ENCODE measurements at regions not wholly inside any gene's neighbourhood (a gene's known extent, or its start where the extent isn't known, plus 50 kb on each side); places are given as distances from the start of the nearest gene placed in this dataset.

DNA sequence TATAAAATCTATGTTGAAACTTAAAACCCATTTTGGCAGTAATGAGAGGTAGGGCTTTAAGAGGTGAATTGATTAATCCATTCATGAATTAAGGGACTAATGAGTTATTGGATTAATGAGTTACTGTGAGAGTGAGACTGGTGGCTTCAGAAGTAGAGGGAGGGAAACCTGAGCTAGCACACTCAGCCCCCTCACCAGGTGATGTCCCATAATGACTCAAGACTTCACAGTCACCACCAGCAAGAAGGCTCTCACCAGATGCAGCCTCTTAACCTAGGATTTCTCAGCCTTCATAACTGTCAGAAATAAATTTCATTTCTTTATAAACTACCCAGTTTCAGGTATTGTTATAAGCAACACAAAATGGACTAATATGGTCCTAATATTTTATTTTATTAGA, 621.7 kb upstream of the ACVR2A start:
- no peaks in the 10 kb centered on the region for H3K4me1 ChIP-seq (ENCODE audit: control insufficient read depth, insufficient read depth, low read length)
- no peak overlapping the region for H3K9ac ChIP-seq (ENCODE audit: low read depth, low read length)
- H3K9me3 ChIP-seq (ENCODE audit: control insufficient read depth, insufficient read depth, low read length) = peaks cover 9% of the 10 kb centered on the region; the same call in 1 of the 2 replicates
- H3K27ac ChIP-seq (ENCODE audit: low read depth, low read length) = no peak overlapping the region
- H3K4me3 ChIP-seq (ENCODE audit: low read depth, low read length) = no peak overlapping the region
- H3K36me3 ChIP-seq (ENCODE audit: control insufficient read depth, insufficient read depth, low read length) = no peaks in the 10 kb centered on the region
- H3K27me3 ChIP-seq (ENCODE audit: control insufficient read depth, insufficient read depth, low read length) = no peaks in the 10 kb centered on the region

DNA sequence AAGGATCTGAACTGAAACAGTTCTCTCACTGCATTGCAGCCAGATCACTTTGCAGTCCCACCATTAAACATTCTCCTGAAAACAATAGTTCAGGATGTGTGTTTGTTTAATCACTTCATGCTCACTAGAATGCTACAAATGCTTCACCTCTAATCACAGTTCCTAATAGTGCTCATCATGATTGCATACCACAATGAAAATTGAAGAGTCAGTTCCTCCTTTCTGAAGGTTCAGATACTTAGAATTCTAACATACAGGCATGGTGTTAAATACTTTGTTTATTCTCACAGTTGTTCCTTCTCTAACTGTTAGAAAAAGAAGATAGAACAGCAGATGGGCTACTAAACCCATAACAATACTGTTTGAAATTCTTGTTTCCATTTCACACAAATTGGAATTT, 622.3 kb upstream of the ACVR2A start:
- H3K9ac ChIP-seq (ENCODE audit: low read depth, low read length) = no peak overlapping the region
- H3K4me3 ChIP-seq (ENCODE audit: low read depth, low read length) = no peak overlapping the region
- peaks cover 9% of the 10 kb centered on the region; the same call in 1 of the 2 replicates for H3K9me3 ChIP-seq (ENCODE audit: control insufficient read depth, insufficient read depth, low read length)
- no peak overlapping the region for H3K27ac ChIP-seq (ENCODE audit: low read depth, low read length)
- no peaks in the 10 kb centered on the region for H3K4me1 ChIP-seq (ENCODE audit: control insufficient read depth, insufficient read depth, low read length)
- no peaks in the 10 kb centered on the region for H3K27me3 ChIP-seq (ENCODE audit: control insufficient read depth, insufficient read depth, low read length)
- H3K36me3 ChIP-seq (ENCODE audit: control insufficient read depth, insufficient read depth, low read length) = no peaks in the 10 kb centered on the region

DNA sequence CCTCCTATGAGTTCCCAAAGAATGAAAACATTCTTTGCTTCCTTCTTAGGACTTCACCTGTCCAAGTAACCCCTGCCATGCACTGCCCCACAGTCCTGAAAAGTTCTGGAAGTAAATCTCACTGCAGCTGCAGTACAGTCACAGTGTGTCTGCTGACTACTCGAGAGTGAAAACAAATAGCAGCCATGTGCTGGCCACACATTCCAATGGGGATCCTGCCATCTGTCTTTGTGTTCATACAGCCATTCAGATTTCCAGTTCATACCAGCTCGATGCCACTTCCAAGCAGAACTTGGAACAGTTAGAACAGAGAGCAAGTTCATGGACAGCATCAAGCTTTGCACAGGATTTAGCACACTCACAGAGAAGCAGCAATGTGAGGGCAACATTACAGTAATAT, 629.9 kb upstream of the ACVR2A start:
- H3K4me1 ChIP-seq (ENCODE audit: control insufficient read depth, insufficient read depth, low read length) = peaks cover 15% of the 10 kb centered on the region
- H3K9ac ChIP-seq (ENCODE audit: low read depth, low read length) = no peak overlapping the region
- no peak overlapping the region for H3K27ac ChIP-seq (ENCODE audit: low read depth, low read length)
- no peaks in the 10 kb centered on the region for H3K36me3 ChIP-seq (ENCODE audit: control insufficient read depth, insufficient read depth, low read length)
- H3K27me3 ChIP-seq (ENCODE audit: control insufficient read depth, insufficient read depth, low read length) = no peaks in the 10 kb centered on the region
- H3K4me3 ChIP-seq (ENCODE audit: low read depth, low read length) = no peak overlapping the region
- H3K9me3 ChIP-seq (ENCODE audit: control insufficient read depth, insufficient read depth, low read length) = peaks cover 9% of the 10 kb centered on the region; the same call in 1 of the 2 replicates

DNA sequence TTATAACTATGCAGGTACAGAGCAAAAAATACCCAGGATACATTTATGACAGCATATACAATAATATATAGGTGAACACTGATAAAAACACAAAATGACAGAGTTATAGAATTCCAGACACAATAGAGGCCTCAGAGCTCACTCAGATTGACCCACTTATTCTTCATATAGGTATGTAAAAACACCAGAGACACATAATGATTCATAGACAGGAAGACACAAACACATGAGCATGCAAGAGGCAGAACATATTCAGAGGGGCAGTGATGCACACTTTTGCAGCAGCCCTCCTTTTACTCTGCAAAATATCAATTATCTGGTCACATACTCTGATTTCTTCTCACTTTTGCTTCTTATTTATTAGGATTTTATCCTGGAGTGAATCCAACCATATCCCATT, 633.3 kb upstream of the ACVR2A start:
- no peaks in the 10 kb centered on the region for H3K27me3 ChIP-seq (ENCODE audit: control insufficient read depth, insufficient read depth, low read length)
- no peak overlapping the region for H3K9ac ChIP-seq (ENCODE audit: low read depth, low read length)
- no peaks in the 10 kb centered on the region for H3K36me3 ChIP-seq (ENCODE audit: control insufficient read depth, insufficient read depth, low read length)
- H3K4me3 ChIP-seq (ENCODE audit: low read depth, low read length) = no peak overlapping the region
- H3K9me3 ChIP-seq (ENCODE audit: control insufficient read depth, insufficient read depth, low read length) = no peaks in the 10 kb centered on the region
- no peak overlapping the region for H3K27ac ChIP-seq (ENCODE audit: low read depth, low read length)
- H3K4me1 ChIP-seq (ENCODE audit: control insufficient read depth, insufficient read depth, low read length) = peaks cover 15% of the 10 kb centered on the region

DNA sequence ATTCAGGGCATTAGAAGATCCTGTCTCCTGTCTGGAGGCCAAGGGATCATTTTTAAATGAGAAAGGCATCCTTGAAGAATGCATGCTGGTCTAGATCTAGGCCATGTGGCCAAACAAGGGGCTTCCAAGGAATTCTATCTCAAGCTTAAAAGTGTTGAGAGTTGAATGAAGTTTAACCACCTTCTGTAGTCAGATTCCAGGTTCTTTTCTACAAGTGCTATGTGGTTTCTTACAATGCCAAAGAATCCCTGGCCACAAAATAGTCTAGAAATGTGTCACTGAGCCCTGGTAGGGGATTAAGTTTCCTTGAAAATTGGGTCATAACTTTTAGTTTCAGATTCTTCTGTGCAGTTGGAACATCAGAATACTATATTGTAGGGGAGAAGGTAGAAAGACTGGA, 640.7 kb upstream of the ACVR2A start:
- no peak overlapping the region for H3K4me3 ChIP-seq (ENCODE audit: low read depth, low read length)
- peaks cover 13% of the 10 kb centered on the region for H3K4me1 ChIP-seq (ENCODE audit: control insufficient read depth, insufficient read depth, low read length)
- H3K9ac ChIP-seq (ENCODE audit: low read depth, low read length) = no peak overlapping the region
- peaks cover 5% of the 10 kb centered on the region; the same call in 1 of the 2 replicates for H3K9me3 ChIP-seq (ENCODE audit: control insufficient read depth, insufficient read depth, low read length)
- H3K27me3 ChIP-seq (ENCODE audit: control insufficient read depth, insufficient read depth, low read length) = no peaks in the 10 kb centered on the region
- H3K36me3 ChIP-seq (ENCODE audit: control insufficient read depth, insufficient read depth, low read length) = no peaks in the 10 kb centered on the region
- no peak overlapping the region for H3K27ac ChIP-seq (ENCODE audit: low read depth, low read length)

DNA sequence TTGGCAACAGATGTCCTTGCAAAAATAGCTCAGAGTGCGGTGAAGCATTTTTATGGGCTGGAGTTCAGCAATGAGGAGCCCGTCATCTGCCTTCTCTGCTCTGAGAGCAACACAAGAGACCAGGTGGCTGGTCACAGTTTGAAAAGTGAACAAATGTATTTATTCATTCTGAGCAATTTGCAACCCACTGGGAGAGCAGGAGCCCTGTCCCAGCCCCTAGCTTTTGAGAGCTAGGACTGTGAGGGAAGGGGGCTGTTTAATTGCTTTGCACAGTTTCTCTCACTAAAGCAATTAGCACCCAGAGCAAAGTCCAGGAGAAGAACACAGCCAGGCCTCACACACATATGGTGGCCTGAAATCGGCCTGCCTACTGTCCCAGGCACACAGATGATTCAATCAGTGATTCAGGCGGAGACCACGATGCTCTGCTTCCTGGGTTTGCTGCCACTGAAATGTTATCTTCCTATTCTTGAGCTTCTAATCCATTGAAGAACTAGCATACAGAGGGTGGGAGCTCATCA, 646.1 kb upstream of the ACVR2A start:
- H3K27ac ChIP-seq (ENCODE audit: low read depth, low read length) = no peak overlapping the region
- no peak overlapping the region for H3K9ac ChIP-seq (ENCODE audit: low read depth, low read length)
- peaks cover 34% of the 10 kb centered on the region for H3K4me1 ChIP-seq (ENCODE audit: control insufficient read depth, insufficient read depth, low read length)
- H3K4me3 ChIP-seq (ENCODE audit: low read depth, low read length) = no peak overlapping the region
- no peaks in the 10 kb centered on the region for H3K36me3 ChIP-seq (ENCODE audit: control insufficient read depth, insufficient read depth, low read length)
- no peaks in the 10 kb centered on the region for H3K9me3 ChIP-seq (ENCODE audit: control insufficient read depth, insufficient read depth, low read length)
- no peaks in the 10 kb centered on the region for H3K27me3 ChIP-seq (ENCODE audit: control insufficient read depth, insufficient read depth, low read length)

DNA sequence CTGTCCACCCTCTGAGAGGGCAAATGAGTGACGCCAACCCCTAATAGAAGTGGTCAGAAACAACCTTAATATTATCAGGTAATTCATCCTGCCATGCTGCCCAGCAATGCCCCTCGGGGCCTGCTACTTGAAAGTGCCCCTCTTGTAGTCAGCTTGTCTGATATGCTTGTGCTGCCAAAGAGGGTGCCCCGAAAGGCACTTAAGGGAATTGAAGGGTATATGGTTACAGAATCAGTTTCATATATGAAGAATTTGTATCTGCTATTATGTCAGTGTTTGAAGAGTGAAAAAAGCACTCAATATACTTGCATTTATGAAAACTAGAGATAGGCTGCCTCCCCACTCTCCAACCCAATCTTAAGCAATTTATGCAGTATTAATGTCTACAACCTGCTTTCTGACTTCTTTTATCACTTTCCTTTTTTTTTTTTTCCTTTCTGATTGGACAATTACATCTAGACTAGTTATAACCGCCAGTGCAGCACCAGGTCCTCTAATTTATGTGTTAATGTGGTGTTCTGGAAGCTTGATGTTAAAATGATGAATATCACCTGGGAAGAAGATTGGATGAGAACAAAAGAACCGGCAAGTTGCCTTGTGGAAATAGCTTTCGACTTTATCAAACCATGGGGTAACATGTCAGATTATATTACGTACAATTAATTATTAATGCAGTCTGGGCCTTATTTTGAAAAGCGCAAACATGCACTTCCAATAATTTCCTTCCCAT, 646.9 kb upstream of the ACVR2A start:
- Histone ChIP-seq H3K27me3 (ENCODE audit: control insufficient read depth, insufficient read depth, low read length) (no peaks in the 10 kb centered on the region), H3K27ac (ENCODE audit: low read depth, low read length) (no peak overlapping the region), H3K36me3 (ENCODE audit: control insufficient read depth, insufficient read depth, low read length) (no peaks in the 10 kb centered on the region), H3K9me3 (ENCODE audit: control insufficient read depth, insufficient read depth, low read length) (no peaks in the 10 kb centered on the region), H3K4me3 (ENCODE audit: low read depth, low read length) (no peak overlapping the region), H3K4me1 (ENCODE audit: control insufficient read depth, insufficient read depth, low read length) (peaks cover 34% of the 10 kb centered on the region), H3K9ac (ENCODE audit: low read depth, low read length) (no peak overlapping the region)

DNA sequence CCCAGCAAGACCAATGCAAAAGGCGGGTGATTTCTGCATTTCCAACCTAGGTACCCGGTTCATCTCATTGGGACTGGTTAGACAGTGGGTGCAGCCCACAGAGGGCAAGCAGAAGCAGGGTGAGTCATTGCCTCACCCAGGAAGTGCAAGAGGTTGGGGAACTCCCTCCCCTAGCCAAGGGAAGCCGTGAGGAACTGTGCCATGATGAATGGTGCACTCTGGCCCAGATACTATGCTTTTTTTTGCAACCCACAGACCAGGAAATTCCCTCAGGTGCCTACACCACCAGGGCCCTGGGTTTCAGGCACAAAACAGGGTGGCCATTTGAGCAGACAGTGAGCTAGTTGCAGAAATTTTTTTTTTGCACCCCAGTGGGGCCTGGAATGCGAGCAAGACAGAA, 662.6 kb upstream of the ACVR2A start:
- Histone ChIP-seq H3K4me3 (ENCODE audit: low read depth, low read length) (no peak overlapping the region), H3K9ac (ENCODE audit: low read depth, low read length) (no peak overlapping the region), H3K4me1 (ENCODE audit: control insufficient read depth, insufficient read depth, low read length) (peaks cover 6% of the 10 kb centered on the region; the same call in 1 of the 2 replicates), H3K27ac (ENCODE audit: low read depth, low read length) (no peak overlapping the region), H3K9me3 (ENCODE audit: control insufficient read depth, insufficient read depth, low read length) (no peaks in the 10 kb centered on the region), H3K27me3 (ENCODE audit: control insufficient read depth, insufficient read depth, low read length) (no peaks in the 10 kb centered on the region), H3K36me3 (ENCODE audit: control insufficient read depth, insufficient read depth, low read length) (no peaks in the 10 kb centered on the region)

DNA sequence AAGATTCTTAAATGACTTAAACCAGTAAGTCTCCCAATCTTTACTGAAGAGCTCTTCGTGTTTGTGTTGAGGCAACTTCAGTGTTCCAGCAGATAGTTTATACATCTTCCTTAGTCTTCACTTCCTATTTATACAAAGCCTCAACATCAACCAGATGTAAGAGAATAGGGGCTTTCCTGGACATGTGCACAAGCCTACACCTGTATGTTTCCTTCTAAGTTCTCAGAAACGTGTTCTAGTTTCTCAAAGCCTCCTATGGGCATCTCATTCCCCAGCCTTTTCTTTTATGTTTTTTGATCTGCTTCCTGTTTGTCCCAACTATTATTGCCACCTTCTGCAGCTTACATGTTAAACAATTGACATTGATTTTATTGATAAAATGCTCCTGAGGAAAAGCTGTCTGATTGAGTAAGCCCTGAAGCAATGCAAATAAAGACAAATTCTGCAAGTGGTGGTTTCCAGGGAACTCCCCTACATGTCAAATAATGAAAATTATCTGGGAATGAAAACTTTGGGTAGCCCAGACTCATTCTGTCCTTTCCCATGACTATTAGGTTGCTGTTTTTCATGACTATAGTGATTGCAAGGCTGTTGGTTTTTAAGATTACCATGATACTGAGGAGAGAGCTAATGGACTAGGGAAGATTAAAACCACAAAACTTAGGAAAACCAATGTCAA, 663.3 kb upstream of the ACVR2A start:
- Histone ChIP-seq H3K27me3 (ENCODE audit: control insufficient read depth, insufficient read depth, low read length) (no peaks in the 10 kb centered on the region), H3K36me3 (ENCODE audit: control insufficient read depth, insufficient read depth, low read length) (no peaks in the 10 kb centered on the region), H3K27ac (ENCODE audit: low read depth, low read length) (no peak overlapping the region), H3K4me3 (ENCODE audit: low read depth, low read length) (no peak overlapping the region), H3K9me3 (ENCODE audit: control insufficient read depth, insufficient read depth, low read length) (no peaks in the 10 kb centered on the region), H3K4me1 (ENCODE audit: control insufficient read depth, insufficient read depth, low read length) (peaks cover 7% of the 10 kb centered on the region; the same call in 1 of the 2 replicates), H3K9ac (ENCODE audit: low read depth, low read length) (no peak overlapping the region)

DNA sequence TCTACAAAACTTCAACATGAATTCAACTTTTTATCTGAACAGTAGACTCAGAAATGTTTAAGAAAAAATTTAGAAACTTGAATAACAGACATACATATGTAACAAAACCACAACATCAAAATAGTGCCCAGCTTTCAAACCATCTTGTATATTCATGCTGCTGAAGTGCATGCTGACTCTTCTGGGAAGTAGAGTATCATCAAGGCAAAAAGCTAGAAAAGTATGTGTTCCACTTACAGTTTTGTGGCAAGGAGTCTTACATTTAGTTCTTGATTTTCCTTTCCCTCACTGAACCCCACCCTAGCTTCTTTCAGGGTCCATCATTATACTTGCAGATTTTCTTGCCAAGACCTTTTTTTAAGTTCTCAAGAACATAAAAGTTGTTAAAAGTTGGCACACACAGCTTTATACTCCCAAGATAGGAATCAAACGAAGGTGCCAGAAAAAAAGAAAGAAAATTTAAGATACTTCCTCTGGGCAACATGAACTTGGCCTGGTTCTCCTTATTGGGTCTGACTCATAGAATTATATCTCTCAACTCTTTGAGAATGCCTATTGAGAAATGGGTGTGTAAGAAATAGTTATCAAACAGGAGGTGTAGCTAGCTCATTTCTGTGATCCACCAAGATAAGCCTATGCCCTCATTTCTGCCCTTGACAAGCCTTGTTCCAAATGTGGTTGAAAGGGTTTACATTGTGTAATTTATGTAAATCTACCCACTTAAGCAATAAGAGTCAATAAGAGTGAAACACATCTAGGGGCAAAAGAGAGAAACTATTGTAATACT, 667.6 kb upstream of the ACVR2A start:
- H3K9me3 ChIP-seq (ENCODE audit: control insufficient read depth, insufficient read depth, low read length) = no peaks in the 10 kb centered on the region
- no peak overlapping the region for H3K4me3 ChIP-seq (ENCODE audit: low read depth, low read length)
- H3K27ac ChIP-seq (ENCODE audit: low read depth, low read length) = no peak overlapping the region
- H3K9ac ChIP-seq (ENCODE audit: low read depth, low read length) = no peak overlapping the region
- H3K4me1 ChIP-seq (ENCODE audit: control insufficient read depth, insufficient read depth, low read length) = peaks cover 28% of the 10 kb centered on the region
- no peaks in the 10 kb centered on the region for H3K27me3 ChIP-seq (ENCODE audit: control insufficient read depth, insufficient read depth, low read length)
- H3K36me3 ChIP-seq (ENCODE audit: control insufficient read depth, insufficient read depth, low read length) = no peaks in the 10 kb centered on the region

Measured in HUES48 (cell line).